Globus pallidus (tissue), 1 donor: ENCODE measurements at regions not wholly inside any gene's neighbourhood (a gene's known extent, or its start where the extent isn't known, plus 50 kb on each side); places are given as distances from the start of the nearest gene placed in this dataset.

Source experiments
- DNase-seq: peaks from one replicate; pipeline ENCODE4 v3.0.0-alpha.2; 2015; ENCODE audit warnings: low spot score

GRCh38 chr13:39858794-39859193 lies 203.3 kb downstream of the COG6 start:
- no peak for DNase-seq

- no peak for DNase-seq
Measured at GRCh38 chr13:39859898-39860297, 204.4 kb downstream of the COG6 start.

GRCh38 chr13:39862900-39863299 lies 207.4 kb downstream of the COG6 start:
- DNase-seq: no peak

- DNase-seq: no peak
Measured at GRCh38 chr13:39864221-39864620, 208.8 kb downstream of the COG6 start.

GRCh38 chr13:39866722-39867121 lies 211.3 kb downstream of the COG6 start:
- DNase-seq: no peak

GRCh38 chr13:39867807-39868206 lies 212.3 kb downstream of the COG6 start:
- no peak for DNase-seq

GRCh38 chr13:39870197-39870747 lies 214.8 kb downstream of the COG6 start:
- no peak for DNase-seq

- no peak for DNase-seq
Measured at GRCh38 chr13:39874331-39875053, 219.0 kb downstream of the COG6 start.

GRCh38 chr13:39875111-39875987 lies 219.9 kb downstream of the COG6 start:
- DNase-seq: no peak

GRCh38 chr13:39876258-39876657 lies 220.8 kb downstream of the COG6 start:
- no peak for DNase-seq

- no peak for DNase-seq
Measured at GRCh38 chr13:39877134-39877533, 221.7 kb downstream of the COG6 start.

- DNase-seq: peak; percentile 16
Measured at GRCh38 chr13:39879286-39880035, 224.0 kb downstream of the COG6 start.

- DNase-seq: no peak
Measured at GRCh38 chr13:39881383-39881782, 225.9 kb downstream of the COG6 start.

- no peak for DNase-seq
Measured at GRCh38 chr13:39881887-39882286, 226.4 kb downstream of the COG6 start.

- no peak for DNase-seq
Measured at GRCh38 chr13:39884166-39884565, 228.7 kb downstream of the COG6 start.

GRCh38 chr13:39886336-39886735 lies 230.9 kb downstream of the COG6 start:
- DNase-seq: no peak

- DNase-seq: no peak
Measured at GRCh38 chr13:39887387-39887786, 231.9 kb downstream of the COG6 start.

GRCh38 chr13:39888865-39889810 lies 233.7 kb downstream of the COG6 start:
- no peak for DNase-seq

GRCh38 chr13:39890537-39890936 lies 235.1 kb downstream of the COG6 start:
- DNase-seq: no peak

- DNase-seq: no peak
Measured at GRCh38 chr13:39892721-39893685, 237.5 kb downstream of the COG6 start.
